Mesothelial cell of epicardium (in vitro differentiated cells): ENCODE measurements at regions not wholly inside any gene's neighbourhood (a gene's known extent, or its start where the extent isn't known, plus 50 kb on each side); places are given as distances from the start of the nearest gene placed in this dataset.
"Not testable (repeated sequence)": the region's sequence is repeated elsewhere in the genome, so short reads cannot be mapped to it uniquely, and the experiment has no call there.

Experiments
- DNase-seq, 2 experiments: peaks; one replicate each; pipeline ENCODE4 v3.0.0; 2021; ENCODE audit warnings: low spot score in 2 of 2; ENCODE audit not compliant: unreplicated experiment in 2 of 2
- H3K27ac Mint-ChIP-seq: 2 replicates; pipeline ENCODE4 v1.8.0; 2021; ENCODE audit warnings: mixed read lengths
- H3K27me3 Mint-ChIP-seq: 2 replicates; pipeline ENCODE4 v1.8.0; 2021; ENCODE audit warnings: low read depth, mixed read lengths
- H3K36me3 Mint-ChIP-seq: 2 replicates; pipeline ENCODE4 v1.8.0; 2021; ENCODE audit warnings: mixed read lengths
- H3K4me1 Mint-ChIP-seq: 2 replicates; pipeline ENCODE4 v1.8.0; 2021; ENCODE audit warnings: mixed read lengths
- H3K4me3 Mint-ChIP-seq: 2 replicates; pipeline ENCODE4 v1.8.0; 2021; ENCODE audit warnings: mild to moderate bottlenecking, moderate library complexity, mixed read lengths
- H3K9me3 Mint-ChIP-seq: 2 replicates; pipeline ENCODE4 v1.8.0; 2021; ENCODE audit warnings: mixed read lengths
- TF ChIP-seq, protein P1 (sequence below): fragments of 200-600 bp; sonication (generic); IDR thresholded peaks from one replicate; pipeline ENCODE4 v1.5.0; 2021; ENCODE audit warnings: antibody characterized with exemption; ENCODE audit not compliant: unreplicated experiment

DNA sequence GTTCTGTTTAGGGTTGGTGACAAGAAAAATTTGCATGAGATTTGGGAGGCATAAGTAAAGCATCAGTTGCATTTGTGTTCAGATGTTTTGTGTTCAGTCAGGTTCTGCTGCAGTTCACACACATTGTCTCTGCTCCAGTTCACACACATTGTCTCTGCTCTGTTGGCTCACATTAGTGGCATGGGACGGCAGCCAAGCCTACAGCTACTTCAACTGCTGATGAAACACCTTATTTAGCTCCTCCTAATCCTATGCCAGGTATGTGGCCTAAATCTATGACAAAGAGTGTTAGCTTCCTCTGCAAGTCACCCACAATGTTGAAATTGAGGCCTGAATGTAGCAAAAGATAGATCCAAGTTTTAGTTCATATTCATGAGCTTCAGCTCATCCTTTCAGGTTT lies 278.1 kb upstream of the SYNCRIP start:
- Mint-ChIP-seq H3K4me1 (no peaks in the 10 kb centered on the region), H3K36me3 (no peaks in the 10 kb centered on the region), H3K9me3 (peaks cover 11% of the 10 kb centered on the region), H3K27ac (no peak overlapping the region), H3K27me3 (no peaks in the 10 kb centered on the region), H3K4me3 (no peak overlapping the region)
- no peak for DNase-seq
- TF ChIP-seq, protein P1, sequence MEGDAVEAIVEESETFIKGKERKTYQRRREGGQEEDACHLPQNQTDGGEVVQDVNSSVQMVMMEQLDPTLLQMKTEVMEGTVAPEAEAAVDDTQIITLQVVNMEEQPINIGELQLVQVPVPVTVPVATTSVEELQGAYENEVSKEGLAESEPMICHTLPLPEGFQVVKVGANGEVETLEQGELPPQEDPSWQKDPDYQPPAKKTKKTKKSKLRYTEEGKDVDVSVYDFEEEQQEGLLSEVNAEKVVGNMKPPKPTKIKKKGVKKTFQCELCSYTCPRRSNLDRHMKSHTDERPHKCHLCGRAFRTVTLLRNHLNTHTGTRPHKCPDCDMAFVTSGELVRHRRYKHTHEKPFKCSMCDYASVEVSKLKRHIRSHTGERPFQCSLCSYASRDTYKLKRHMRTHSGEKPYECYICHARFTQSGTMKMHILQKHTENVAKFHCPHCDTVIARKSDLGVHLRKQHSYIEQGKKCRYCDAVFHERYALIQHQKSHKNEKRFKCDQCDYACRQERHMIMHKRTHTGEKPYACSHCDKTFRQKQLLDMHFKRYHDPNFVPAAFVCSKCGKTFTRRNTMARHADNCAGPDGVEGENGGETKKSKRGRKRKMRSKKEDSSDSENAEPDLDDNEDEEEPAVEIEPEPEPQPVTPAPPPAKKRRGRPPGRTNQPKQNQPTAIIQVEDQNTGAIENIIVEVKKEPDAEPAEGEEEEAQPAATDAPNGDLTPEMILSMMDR, result no peak

DNA sequence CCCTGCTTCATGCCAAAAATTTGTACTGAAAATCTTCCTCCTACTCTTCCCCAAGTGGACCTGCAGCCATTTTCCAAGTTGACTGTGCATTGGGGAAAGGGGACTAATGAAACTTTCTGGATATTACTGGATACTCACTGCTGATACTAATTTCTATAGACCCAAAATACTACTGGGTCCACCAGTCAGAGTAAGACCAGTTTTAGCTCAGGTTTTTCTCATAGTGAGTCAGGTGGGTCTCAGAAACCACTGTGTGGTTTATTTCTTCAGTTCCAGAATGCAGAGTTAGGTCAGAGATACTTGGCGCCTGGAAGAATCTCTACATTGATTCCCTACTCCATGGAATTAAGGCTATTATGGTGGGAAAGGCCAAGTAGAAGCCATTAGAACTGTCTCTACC lies 274.8 kb upstream of the SYNCRIP start:
- no peaks in the 10 kb centered on the region for H3K9me3 Mint-ChIP-seq
- H3K27ac Mint-ChIP-seq, result no peak overlapping the region
- H3K4me3 Mint-ChIP-seq, result no peak overlapping the region
- H3K27me3 Mint-ChIP-seq, result no peaks in the 10 kb centered on the region
- H3K4me1 Mint-ChIP-seq, result no peaks in the 10 kb centered on the region
- no peaks in the 10 kb centered on the region for H3K36me3 Mint-ChIP-seq
- TF ChIP-seq, protein P1, result no peak
- DNase-seq, result no peak

DNA sequence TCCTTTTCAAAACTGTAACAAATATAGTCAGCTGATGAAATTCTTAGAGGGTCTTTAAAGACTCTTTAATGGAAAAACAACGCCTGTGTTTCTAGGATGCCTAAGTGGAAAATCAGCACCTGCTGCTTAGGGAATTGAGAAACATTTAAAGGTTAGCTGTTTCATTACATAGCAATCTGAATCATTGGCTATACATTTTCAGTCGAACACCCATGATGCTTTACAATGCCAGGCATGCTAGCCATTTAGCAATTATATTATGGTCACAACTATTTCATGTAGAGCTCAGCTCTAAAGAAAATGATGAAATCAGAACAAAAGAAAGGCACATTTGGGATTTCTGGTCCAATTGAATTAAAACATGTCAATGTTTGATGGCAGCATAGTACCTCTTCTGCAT lies 270.3 kb upstream of the SYNCRIP start:
- TF ChIP-seq, protein P1, result no peak
- Mint-ChIP-seq H3K27me3 (no peaks in the 10 kb centered on the region), H3K9me3 (peaks cover 6% of the 10 kb centered on the region), H3K36me3 (no peaks in the 10 kb centered on the region), H3K27ac (no peak overlapping the region), H3K4me3 (no peak overlapping the region), H3K4me1 (no peaks in the 10 kb centered on the region)
- DNase-seq, result no peak

DNA sequence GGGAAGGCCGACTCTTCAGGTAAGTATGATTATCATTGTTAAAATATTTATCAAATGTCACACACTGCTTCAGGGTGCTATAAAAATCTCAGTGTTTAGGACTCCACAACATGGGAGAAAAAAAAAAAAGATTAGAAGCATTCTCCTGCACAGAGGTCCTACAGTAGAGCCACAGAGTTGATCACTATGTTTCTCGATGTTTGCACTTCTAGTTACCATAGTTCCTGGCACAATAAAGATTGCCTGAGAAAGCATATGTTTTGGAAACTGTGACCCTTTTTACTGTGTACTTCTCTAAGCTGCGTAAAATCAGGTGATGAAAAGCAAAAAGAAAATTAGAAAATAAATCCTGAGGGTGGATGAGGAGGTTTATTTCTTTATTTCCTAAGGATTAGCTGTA lies 269.9 kb upstream of the SYNCRIP start:
- H3K4me3 Mint-ChIP-seq, result no peak overlapping the region
- H3K4me1 Mint-ChIP-seq, result no peaks in the 10 kb centered on the region
- H3K27ac Mint-ChIP-seq, result no peak overlapping the region
- DNase-seq, result no peak
- peaks cover 10% of the 10 kb centered on the region for H3K9me3 Mint-ChIP-seq
- no peaks in the 10 kb centered on the region for H3K27me3 Mint-ChIP-seq
- no peaks in the 10 kb centered on the region for H3K36me3 Mint-ChIP-seq
- TF ChIP-seq, protein P1, result no peak

DNA sequence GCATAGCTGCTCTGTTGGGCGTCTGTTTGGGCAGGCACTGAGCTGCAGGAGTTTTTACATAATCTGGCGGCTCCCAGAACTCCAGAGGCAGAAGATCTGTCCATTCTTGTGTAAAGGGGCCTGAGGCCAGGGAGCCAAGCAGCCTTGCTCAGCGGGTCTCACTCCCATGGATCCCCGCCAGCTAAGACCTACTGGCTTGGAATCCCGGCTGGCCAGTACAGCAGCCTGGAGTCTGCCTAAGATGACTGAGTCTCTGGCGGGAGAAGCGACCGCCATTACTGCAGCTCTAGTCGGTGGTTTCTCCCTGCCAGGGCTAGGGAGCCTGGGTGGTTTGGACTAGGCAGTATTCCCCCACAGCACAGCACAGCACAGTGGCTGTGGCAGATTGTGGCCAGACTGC lies 268.4 kb upstream of the SYNCRIP start:
- TF ChIP-seq, protein P1, result no peak
- peaks cover 24% of the 10 kb centered on the region for H3K9me3 Mint-ChIP-seq
- H3K4me3 Mint-ChIP-seq, result no peak overlapping the region
- DNase-seq, result no peak
- no peaks in the 10 kb centered on the region for H3K4me1 Mint-ChIP-seq
- no peak overlapping the region for H3K27ac Mint-ChIP-seq
- no peaks in the 10 kb centered on the region for H3K27me3 Mint-ChIP-seq
- no peaks in the 10 kb centered on the region for H3K36me3 Mint-ChIP-seq

DNA sequence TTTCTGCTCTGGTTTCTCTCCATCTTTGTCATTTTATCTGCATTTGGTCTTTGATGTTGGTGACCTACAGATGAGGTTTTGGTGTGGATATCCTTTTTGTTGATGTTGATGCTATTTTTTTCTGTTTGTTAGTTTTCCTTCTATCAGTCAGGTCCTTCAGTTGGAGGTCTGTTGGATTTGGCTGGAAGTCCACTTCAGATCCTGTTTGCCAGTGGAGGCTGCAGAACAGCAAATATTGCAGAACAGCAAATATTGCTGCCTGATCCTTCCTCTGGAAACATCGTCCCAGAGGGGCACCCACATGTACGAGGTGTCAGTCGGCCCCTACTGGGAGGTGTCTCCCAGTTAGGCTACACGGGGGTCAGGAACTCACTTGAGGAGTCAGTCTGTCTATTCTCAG lies 265.4 kb upstream of the SYNCRIP start:
- H3K36me3 Mint-ChIP-seq, H3K27ac Mint-ChIP-seq, H3K4me3 Mint-ChIP-seq, H3K4me1 Mint-ChIP-seq, H3K27me3 Mint-ChIP-seq, DNase-seq: not testable (repeated sequence)
- peaks cover 26% of the 10 kb centered on the region for H3K9me3 Mint-ChIP-seq
